Astrocyte (in vitro differentiated cells and primary cell): ENCODE measurements at regions not wholly inside any gene's neighbourhood (a gene's known extent, or its start where the extent isn't known, plus 50 kb on each side); places are given as distances from the start of the nearest gene placed in this dataset.

Source experiments
- DNase-seq: peaks from one replicate; pipeline ENCODE4 v3.0.0-alpha.2; 2010; ENCODE audit warnings: low read depth
- FAIRE-seq: peaks from 2 replicates; lab custom pipeline; 2011; peaks lifted over from hg19 to GRCh38; lab: Jason Lieb, UNC
- H2AFZ ChIP-seq: 2 replicates; pipeline ENCODE4 v1.6.0; 2012; ENCODE audit warnings: low read depth, low read length, inconsistent platforms
- H3K27ac ChIP-seq: 2 replicates; pipeline ENCODE4 v1.5.1; 2011; ENCODE audit warnings: low read depth, low read length, inconsistent platforms
- H3K27me3 ChIP-seq: 2 replicates; pipeline ENCODE4 v1.6.0; 2011; ENCODE audit warnings: low read length, inconsistent platforms; ENCODE audit not compliant: insufficient read depth
- H3K36me3 ChIP-seq: 2 replicates; pipeline ENCODE4 v1.5.1; 2011; ENCODE audit warnings: low read length, inconsistent platforms; ENCODE audit not compliant: insufficient read depth
- H3K4me1 ChIP-seq: 2 replicates; pipeline ENCODE4 v1.5.1; 2011; ENCODE audit warnings: low read length, inconsistent platforms; ENCODE audit not compliant: insufficient read depth
- H3K4me2 ChIP-seq: 2 replicates; pipeline ENCODE4 v1.6.0; 2012; ENCODE audit warnings: low read length, inconsistent platforms
- H3K4me3 ChIP-seq: 2 replicates; pipeline ENCODE4 v1.5.1; 2011; ENCODE audit warnings: low read depth, mild to moderate bottlenecking, low read length, inconsistent platforms; ENCODE audit not compliant: insufficient read depth
- H3K79me2 ChIP-seq: 2 replicates; pipeline ENCODE4 v1.6.0; 2012; ENCODE audit warnings: mild to moderate bottlenecking, low read length, inconsistent platforms; ENCODE audit not compliant: insufficient read depth
- H3K9ac ChIP-seq: 2 replicates; pipeline ENCODE4 v1.6.0; 2012; ENCODE audit warnings: mild to moderate bottlenecking, low read length, inconsistent platforms
- H3K9me3 ChIP-seq: 2 replicates; pipeline ENCODE4 v1.5.1; 2012; ENCODE audit warnings: low read depth, mild to moderate bottlenecking, low read length, inconsistent platforms; ENCODE audit not compliant: insufficient read depth
- H4K20me1 ChIP-seq: 2 replicates; pipeline ENCODE4 v1.6.0; 2012; ENCODE audit warnings: low read length, inconsistent platforms; ENCODE audit not compliant: insufficient read depth
- H3K27ac Mint-ChIP-seq: one replicate; pipeline ENCODE4 v1.8.0; 2021; ENCODE audit warnings: mild to moderate bottlenecking, mixed read lengths; ENCODE audit not compliant: unreplicated experiment
- H3K27me3 Mint-ChIP-seq: one replicate; pipeline ENCODE4 v1.8.0; 2021; ENCODE audit warnings: low read depth, mixed read lengths; ENCODE audit not compliant: unreplicated experiment
- H3K36me3 Mint-ChIP-seq: one replicate; pipeline ENCODE4 v1.8.0; 2021; ENCODE audit warnings: low read depth, mixed read lengths; ENCODE audit not compliant: unreplicated experiment
- H3K4me1 Mint-ChIP-seq: one replicate; pipeline ENCODE4 v1.8.0; 2021; ENCODE audit warnings: low read depth, mixed read lengths; ENCODE audit not compliant: unreplicated experiment
- H3K4me3 Mint-ChIP-seq: one replicate; pipeline ENCODE4 v1.8.0; 2021; ENCODE audit warnings: mild to moderate bottlenecking, moderate library complexity, mixed read lengths; ENCODE audit not compliant: unreplicated experiment
- H3K9me3 Mint-ChIP-seq: one replicate; pipeline ENCODE4 v1.8.0; 2021; ENCODE audit warnings: mild to moderate bottlenecking, mixed read lengths; ENCODE audit not compliant: unreplicated experiment
- EZH2 ChIP-seq: IDR thresholded peaks from 2 replicates; pipeline ENCODE4 v1.6.1; 2012; ENCODE audit warnings: mild to moderate bottlenecking, low read length, inconsistent platforms; ENCODE audit not compliant: insufficient read depth

DNA sequence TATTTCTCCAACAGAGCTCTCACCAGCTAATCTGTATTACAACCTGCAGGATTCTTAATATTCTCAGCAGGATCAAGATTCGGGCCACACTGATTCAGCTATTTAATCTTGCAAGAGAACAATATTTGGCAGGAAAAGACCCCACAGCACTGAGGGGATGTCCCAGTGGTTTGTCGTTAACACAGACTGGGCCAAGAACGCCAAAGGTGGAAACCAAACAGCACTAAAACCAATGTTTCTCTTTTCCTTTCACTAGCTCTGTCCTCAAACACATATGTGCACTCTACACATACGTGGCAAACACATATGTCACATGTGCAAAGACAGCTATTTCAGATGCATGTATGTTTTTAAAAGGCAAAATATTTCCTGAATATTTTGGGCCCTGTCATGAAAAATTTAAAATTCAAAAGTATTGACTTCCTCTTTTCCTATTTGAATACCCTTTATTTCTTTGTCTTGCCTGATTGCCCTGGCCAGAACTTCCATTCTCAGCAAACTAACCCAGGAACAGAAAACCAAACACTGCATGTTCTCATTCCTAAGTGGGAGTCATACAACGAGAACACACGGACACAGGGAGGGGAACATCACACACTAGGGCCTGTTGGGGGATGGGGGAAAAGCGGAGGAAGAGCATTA is 51.7 kb upstream of the NEBL start:
- Histone ChIP-seq H2AFZ (no peak overlapping the region), H4K20me1 (no peaks in the 10 kb centered on the region), H3K36me3 (no peaks in the 10 kb centered on the region), H3K4me2 (no peak overlapping the region), H3K4me3 (no peak overlapping the region), H3K27ac (no peak overlapping the region), H3K4me1 (no peaks in the 10 kb centered on the region), H3K9ac (no peak overlapping the region), H3K9me3 (no peaks in the 10 kb centered on the region), H3K27me3 (no peaks in the 10 kb centered on the region), H3K79me2 (no peaks in the 10 kb centered on the region)
- H3K4me3 Mint-ChIP-seq = no peak overlapping the region
- no peak for FAIRE-seq
- TF ChIP-seq EZH2 = no peak
- DNase-seq = no peak
- no peaks in the 10 kb centered on the region for H3K27me3 Mint-ChIP-seq
- no peaks in the 10 kb centered on the region for H3K9me3 Mint-ChIP-seq
- H3K36me3 Mint-ChIP-seq = no peaks in the 10 kb centered on the region
- H3K4me1 Mint-ChIP-seq = peaks cover 5% of the 10 kb centered on the region
- no peak overlapping the region for H3K27ac Mint-ChIP-seq
